SH-SY5Y (cell line): ENCODE measurements at regions not wholly inside any gene's neighbourhood (a gene's known extent, or its start where the extent isn't known, plus 50 kb on each side); places are given as distances from the start of the nearest gene placed in this dataset.

Experiments used
- GATA2 ChIP-seq: IDR thresholded peaks from 2 replicates; pipeline ENCODE4 v1.6.1; 2011; ENCODE audit warnings: mild to moderate bottlenecking, low read depth, low read length
- GATA3 ChIP-seq: IDR thresholded peaks from 2 replicates; pipeline ENCODE4 v1.6.1; 2011; ENCODE audit warnings: low read depth, mild to moderate bottlenecking, low read length, moderate library complexity

DNA sequence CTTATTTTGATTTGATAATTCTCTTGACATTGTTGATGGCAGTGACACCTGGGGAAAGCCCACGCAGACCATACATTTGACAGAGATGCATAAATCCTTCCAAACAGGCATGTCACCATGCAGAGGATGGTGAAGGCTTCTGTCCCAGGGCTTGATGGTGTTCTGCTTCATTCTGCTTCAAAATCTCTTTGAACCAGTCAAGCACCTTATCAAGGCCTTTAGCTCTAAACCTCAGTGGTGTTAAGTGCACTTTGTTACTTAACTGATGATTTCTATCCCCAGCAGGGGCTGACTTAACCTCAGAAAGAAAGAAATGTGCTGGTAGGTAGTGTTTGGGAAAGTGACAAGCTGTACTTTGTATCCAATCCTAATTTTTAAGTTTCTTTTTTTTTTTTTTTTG is 81.1 kb downstream of the RRAGC start:
- no peak for TF ChIP-seq GATA2
- no peak for TF ChIP-seq GATA3
